NCI-H2107 treated with DMSO at 0.1 percent for 48 hours (cell line): ENCODE measurements at regions not wholly inside any gene's neighbourhood (a gene's known extent, or its start where the extent isn't known, plus 50 kb on each side); places are given as distances from the start of the nearest gene placed in this dataset.
"Not testable (repeated sequence)": the region's sequence is repeated elsewhere in the genome, so short reads cannot be mapped to it uniquely, and the experiment has no call there.

ENCODE experiments used
- DNase-seq: peaks from one replicate; lab custom pipeline; 2025; ENCODE audit not compliant: unreplicated experiment; lab: John Stamatoyannopoulos, UW

- DNase-seq = no peak
These were observed 109.1 kb downstream of the UTRN start for GRCh38 chr6:144394210-144394609.

DNA sequence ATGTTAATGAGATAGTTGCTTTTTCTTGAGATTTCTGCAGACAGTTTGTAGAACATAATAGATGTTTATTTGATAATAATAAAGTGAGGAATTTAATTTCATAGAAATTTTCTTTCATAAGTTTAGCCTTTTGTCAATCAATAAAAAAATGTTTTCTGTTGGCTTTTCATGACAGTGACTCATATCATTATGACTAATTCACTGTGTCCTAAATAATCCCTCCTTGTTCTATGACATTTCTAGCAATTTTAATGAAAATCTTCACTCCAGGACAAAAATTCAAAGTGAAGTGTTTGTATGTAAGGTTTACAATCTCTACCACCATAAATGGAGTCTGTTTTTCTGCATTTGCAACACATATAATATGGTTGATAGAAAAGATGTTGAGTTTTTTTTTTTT lies 109.9 kb downstream of the UTRN start:
- DNase-seq = no peak

DNA sequence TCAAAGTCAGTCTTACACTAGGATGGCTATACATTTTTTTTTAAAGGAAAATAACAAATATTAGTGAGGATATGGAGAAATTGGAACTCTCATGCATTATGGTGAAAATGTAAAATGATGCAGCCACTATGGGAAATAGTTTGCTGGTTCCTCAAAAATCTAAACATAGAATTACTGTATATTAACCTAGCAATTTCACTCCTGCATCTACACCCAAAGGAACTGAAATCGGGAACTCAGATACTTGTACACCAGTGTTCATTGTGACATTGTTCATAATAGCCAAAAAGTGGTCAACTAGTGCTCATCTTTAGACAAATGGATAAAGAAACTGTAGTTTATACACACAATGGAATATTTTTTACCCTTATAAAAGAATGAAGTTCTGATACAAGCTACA lies 110.7 kb downstream of the UTRN start:
- DNase-seq = no peak

GRCh38 chr6:144397141-144397540 lies 112.0 kb downstream of the UTRN start:
- DNase-seq = no peak

- DNase-seq = no peak
These were observed 115.2 kb downstream of the UTRN start for GRCh38 chr6:144400321-144400720.

DNA sequence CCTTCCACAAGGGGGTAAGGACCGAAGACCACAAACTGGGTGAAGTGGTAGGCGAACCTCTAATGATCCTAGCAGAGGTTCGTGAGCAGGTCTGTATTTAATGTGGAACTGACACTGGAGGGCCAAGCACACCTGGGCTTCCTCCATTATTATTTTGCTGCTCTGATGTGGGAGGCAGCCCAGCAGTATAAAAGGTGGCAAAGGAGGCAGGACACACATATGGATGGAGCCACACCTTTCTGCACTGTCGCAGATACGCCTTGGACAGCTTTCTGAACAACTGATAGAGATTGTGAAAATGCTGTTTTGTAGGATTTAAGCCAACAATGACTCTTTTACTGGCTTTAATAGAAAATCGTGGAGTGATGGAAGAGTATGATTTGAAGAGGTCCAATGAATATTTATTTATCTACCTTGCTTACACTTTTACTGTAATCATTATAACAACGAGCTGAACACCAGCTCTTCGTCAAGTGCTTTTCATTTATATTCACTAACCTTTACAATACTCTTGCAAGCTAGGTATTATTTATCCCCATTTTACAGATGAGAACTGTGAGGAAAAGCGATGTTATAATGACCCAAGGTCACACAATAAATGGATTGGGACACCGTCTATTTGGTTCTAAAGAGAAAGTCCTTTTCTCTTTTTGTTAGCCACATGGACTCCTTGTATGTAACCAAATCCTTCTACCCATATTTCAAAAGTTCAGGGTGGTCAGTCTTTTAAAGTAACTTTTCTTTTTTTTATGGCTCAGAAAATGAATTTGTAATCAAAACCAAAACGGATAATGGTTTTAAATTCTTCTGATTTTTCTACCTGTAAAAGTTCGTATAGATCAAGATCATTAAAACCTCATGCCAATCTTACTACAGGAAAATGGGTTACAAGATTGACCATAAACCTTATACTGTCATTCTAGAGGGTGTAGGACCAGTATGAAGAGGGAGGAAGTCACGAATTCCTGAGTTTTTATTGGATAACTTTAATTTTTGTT lies 116.9 kb downstream of the UTRN start:
- DNase-seq = no peak

DNA sequence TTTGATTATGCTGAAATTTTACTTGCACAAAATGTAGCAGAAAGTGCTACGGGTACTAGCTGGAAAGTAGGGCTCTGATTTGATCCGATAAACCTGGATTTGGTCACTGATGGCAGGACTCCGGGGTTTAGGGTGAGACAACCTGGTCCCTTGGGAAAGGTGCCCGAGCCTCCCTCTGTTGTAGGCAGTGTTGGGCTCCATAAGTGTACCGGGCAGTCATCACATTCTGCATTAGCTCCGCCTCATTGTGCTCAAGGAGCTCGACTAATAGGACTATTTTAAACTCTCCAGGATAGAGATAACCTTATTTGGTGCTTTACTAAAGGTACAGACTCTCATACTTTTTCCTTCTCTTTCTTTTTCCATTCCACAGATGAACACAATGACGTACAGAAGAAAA lies 117.6 kb downstream of the UTRN start:
- no peak for DNase-seq

DNA sequence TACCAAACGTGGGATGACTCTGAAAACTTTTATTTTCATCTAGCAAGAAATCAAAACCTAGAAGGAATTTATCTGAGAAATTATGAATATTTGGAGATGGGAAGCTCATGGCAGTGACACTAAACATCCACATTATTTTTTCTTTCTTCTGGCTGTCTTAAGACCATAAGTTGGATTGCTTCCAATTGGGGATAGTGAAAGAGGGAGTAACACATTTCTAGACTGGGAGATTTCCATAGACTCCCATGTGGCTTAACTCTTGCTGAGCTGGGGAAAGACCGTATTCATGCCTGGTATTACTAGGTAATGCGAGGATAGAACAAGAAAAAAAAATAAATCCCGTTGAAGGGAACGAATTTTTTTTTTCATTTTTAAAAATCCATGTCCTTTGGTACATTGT lies 120.0 kb downstream of the UTRN start:
- no peak for DNase-seq

GRCh38 chr6:144406796-144407195 lies 121.7 kb downstream of the UTRN start:
- DNase-seq = no peak

DNA sequence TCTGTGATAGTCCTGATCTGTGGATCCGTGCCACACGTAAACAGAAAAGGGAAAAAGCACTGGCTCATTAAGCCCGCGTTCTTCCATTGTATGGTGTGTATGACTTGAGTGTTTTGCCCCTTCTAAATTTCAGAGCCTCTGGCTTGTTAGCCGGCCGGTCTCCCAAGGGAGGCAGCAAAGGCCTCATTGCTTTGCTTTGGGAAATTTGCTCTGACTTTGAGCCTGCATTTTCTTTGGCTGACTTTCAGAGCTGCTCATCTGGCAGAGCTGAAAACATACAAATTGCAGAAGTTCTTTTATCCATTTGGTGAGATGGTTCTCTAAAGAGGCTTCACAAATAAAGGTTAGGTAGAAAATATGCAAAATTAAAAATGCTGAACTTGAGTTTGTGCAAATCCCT lies 123.0 kb downstream of the UTRN start:
- DNase-seq = no peak

GRCh38 chr6:144410059-144410458 lies 124.9 kb downstream of the UTRN start:
- DNase-seq = no peak

- DNase-seq = not testable (repeated sequence)
These were observed 125.4 kb downstream of the UTRN start for GRCh38 chr6:144410574-144410973.

DNA sequence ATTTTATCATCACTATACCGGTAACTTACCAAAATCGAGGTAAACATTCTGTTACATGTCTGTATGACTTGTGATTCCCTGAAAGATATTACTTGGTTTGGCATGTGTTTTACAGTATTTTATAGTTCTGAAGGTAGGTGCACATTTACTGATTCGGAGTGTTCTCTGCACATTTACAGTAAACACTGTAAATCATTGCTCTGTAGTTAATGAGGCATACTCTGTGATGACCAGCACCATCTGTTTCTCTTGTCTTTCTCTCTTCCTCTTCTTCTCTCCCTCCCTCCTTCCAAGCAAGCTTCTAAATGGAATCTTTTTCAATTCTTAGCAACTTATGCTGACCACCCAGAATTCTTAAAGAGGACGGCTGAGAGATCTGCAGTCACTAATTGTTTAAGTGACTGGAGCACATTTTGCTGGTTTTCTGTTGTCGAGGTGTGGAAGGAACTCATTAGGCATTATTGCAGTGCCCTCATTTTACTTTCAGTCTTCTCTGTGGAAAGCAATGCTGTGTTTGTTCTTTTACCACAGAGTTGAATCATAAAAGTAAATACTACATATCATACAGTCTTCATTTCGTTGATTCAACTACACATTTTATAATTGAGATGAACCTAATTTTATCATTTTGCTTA lies 126.5 kb downstream of the UTRN start:
- DNase-seq = no peak

DNA sequence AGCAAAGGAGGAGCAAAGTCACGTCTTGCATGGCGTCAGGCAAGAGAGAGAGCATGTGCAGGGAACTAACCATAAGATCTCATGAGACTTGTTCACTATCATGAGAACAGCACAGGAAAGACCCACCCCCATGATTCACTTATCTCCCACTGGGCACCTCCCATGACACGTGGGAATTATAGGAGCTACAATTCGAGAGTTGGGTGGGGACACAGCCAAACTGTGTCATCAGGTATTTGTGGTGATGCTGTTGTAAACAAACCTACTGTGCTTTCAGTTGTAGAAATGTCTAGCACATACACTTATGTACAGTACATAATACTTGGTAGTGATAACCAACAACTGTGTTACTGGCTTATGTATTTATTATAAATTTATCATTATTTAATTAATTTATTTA lies 128.3 kb downstream of the UTRN start:
- no peak for DNase-seq

DNA sequence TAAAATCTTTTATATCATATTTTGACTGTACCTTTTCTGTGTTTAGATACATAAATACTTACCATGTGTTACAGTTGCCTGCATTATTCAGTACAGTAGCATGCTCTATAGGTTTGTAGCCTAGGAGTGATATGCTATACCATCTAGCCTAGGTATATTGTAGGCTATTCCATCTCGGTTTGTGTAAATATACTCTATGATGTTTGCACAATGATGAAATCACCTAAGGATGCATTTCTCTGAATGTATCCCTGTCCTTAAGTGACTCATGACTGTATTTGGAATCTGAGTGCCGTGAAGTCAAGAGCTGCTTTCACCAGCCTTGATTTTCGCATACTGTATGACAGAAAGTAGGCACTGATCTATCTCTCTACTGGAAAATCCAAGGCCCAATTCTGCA lies 129.9 kb downstream of the UTRN start:
- DNase-seq = no peak

DNA sequence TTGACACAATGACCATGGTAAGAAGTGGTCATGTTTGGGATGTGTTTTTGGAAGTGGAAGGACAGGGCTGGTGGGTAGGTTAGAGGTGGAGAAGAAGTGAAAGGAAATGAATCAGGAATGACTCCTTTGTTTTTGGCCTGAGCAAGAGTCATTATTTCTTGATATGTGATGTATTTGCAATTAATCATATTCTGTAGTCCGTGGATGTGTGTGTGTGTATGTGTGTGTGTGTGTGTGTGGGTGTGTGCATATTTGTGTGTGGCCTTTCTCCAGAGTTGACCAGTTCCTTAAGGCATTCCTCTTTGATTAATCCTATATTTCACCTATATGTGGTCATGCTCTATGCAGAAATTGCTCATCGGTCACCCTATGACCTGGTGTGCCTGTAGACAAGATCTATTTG lies 130.7 kb downstream of the UTRN start:
- no peak for DNase-seq

DNA sequence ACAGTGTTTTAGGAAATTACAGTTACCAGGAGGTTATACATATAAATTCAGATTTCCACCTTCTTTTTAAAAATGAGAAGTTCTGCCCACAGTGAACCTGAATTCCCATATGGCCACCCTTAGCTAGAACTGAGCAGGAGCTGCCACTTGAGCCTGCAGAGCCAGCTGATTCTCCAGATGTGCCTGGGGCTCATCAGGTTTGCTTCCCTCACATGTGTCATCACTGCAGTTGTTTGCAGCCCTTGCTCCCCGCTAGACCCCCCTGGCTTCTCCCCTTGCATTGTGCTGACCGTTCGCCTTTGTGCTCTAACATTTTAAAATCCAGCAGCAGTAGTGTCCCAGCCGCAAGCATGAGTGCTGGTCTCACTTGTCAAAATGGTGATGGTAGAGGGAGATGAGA lies 131.1 kb downstream of the UTRN start:
- no peak for DNase-seq

GRCh38 chr6:144416773-144417172 lies 131.6 kb downstream of the UTRN start:
- no peak for DNase-seq

DNA sequence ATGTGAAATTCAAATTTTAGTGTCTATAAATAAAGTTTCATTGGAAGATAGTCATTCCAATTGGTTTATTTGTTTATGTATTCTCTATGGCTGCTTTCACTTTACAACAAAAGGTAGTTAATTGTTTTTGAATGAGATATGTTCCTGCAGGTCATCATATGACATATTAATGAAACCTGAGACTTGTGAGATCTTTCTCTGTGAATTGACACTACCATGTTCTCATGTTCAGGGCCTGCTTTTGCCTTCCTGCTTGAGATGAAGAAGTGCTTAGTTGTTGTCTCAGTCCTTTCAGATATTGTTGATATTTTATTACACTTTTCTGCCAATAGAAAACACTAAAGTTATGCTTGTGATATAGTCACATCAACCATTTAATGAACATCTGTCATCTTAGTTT lies 132.5 kb downstream of the UTRN start:
- no peak for DNase-seq

DNA sequence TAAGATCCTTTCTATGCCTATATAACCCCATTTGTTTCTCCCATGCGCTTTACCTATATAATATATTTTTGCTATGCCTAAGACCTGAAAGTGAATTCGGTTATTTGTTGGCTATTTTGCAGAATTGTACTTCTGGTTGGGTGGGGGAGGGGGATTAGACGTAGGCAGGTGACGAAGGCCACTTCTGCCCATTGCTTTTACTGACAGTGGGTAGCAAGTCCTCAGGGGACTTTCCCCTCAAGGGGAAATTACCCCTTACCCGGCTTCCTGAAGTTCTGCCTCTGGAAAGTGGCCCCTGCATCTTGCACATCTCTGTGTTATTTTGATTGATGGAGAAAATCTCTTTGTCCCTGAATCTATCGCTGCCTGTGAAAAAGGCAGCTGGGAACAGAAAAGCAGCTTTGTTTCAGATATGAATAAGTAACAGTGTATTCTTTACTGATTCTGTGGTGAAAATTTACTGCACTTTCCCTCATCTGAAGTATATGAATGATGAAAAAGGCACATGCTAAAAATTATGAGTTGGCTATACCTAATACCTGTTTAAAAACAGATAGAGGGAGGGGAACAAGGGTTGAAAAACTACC lies 133.9 kb downstream of the UTRN start:
- no peak for DNase-seq

GRCh38 chr6:144423167-144423566 lies 138.0 kb downstream of the UTRN start:
- no peak for DNase-seq

DNA sequence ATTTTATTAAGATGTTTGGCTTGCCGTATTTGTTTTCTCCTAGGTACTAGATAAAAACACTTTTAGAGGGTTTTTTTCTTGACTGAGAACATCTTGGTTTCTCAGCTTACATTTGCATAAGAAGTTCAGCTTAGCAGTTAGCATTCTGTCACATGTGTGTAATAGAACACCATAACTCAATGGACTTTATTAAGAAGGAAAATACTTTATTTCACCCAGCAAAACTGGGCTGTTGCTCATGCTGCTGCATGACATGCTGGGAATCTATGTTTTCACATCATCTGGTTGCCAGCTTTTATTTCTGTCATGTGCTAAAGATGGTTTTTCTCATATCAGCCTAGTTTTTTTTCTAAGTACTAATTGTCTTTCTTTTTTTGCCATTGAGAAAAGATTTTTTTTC lies 144.6 kb downstream of the UTRN start:
- no peak for DNase-seq
